Mesothelial cell of epicardium (in vitro differentiated cells): ENCODE measurements at regions not wholly inside any gene's neighbourhood (a gene's known extent, or its start where the extent isn't known, plus 50 kb on each side); places are given as distances from the start of the nearest gene placed in this dataset.

ENCODE experiments used
- DNase-seq, 2 experiments: peaks; one replicate each; pipeline ENCODE4 v3.0.0; 2021; ENCODE audit warnings: low spot score in 2 of 2; ENCODE audit not compliant: unreplicated experiment in 2 of 2
- H3K27ac Mint-ChIP-seq: 2 replicates; pipeline ENCODE4 v1.8.0; 2021; ENCODE audit warnings: mixed read lengths
- H3K27me3 Mint-ChIP-seq: 2 replicates; pipeline ENCODE4 v1.8.0; 2021; ENCODE audit warnings: low read depth, mixed read lengths
- H3K36me3 Mint-ChIP-seq: 2 replicates; pipeline ENCODE4 v1.8.0; 2021; ENCODE audit warnings: mixed read lengths
- H3K4me1 Mint-ChIP-seq: 2 replicates; pipeline ENCODE4 v1.8.0; 2021; ENCODE audit warnings: mixed read lengths
- H3K4me3 Mint-ChIP-seq: 2 replicates; pipeline ENCODE4 v1.8.0; 2021; ENCODE audit warnings: mild to moderate bottlenecking, moderate library complexity, mixed read lengths
- H3K9me3 Mint-ChIP-seq: 2 replicates; pipeline ENCODE4 v1.8.0; 2021; ENCODE audit warnings: mixed read lengths
- TF ChIP-seq, protein P1 (sequence below): fragments of 200-600 bp; sonication (generic); IDR thresholded peaks from one replicate; pipeline ENCODE4 v1.5.0; 2021; ENCODE audit warnings: antibody characterized with exemption; ENCODE audit not compliant: unreplicated experiment

- no peak overlapping the region for H3K27ac Mint-ChIP-seq
- TF ChIP-seq, protein P1, sequence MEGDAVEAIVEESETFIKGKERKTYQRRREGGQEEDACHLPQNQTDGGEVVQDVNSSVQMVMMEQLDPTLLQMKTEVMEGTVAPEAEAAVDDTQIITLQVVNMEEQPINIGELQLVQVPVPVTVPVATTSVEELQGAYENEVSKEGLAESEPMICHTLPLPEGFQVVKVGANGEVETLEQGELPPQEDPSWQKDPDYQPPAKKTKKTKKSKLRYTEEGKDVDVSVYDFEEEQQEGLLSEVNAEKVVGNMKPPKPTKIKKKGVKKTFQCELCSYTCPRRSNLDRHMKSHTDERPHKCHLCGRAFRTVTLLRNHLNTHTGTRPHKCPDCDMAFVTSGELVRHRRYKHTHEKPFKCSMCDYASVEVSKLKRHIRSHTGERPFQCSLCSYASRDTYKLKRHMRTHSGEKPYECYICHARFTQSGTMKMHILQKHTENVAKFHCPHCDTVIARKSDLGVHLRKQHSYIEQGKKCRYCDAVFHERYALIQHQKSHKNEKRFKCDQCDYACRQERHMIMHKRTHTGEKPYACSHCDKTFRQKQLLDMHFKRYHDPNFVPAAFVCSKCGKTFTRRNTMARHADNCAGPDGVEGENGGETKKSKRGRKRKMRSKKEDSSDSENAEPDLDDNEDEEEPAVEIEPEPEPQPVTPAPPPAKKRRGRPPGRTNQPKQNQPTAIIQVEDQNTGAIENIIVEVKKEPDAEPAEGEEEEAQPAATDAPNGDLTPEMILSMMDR: no peak
- no peaks in the 10 kb centered on the region for H3K36me3 Mint-ChIP-seq
These were observed 249.2 kb upstream of the CCNH start for GRCh38 chr5:87661784-87662566.

GRCh38 chr5:87653242-87653641 lies 240.5 kb upstream of the CCNH start:
- H3K9me3 Mint-ChIP-seq: no peaks in the 10 kb centered on the region
- no peaks in the 10 kb centered on the region for H3K36me3 Mint-ChIP-seq
- H3K27me3 Mint-ChIP-seq: no peaks in the 10 kb centered on the region
- no peak overlapping the region for H3K27ac Mint-ChIP-seq
- DNase-seq: no peak
- no peaks in the 10 kb centered on the region for H3K4me1 Mint-ChIP-seq
- TF ChIP-seq, protein P1: no peak
- H3K4me3 Mint-ChIP-seq: no peak overlapping the region

More at GRCh38 chr5:87661784-87662566, 249.2 kb upstream of the CCNH start:
- DNase-seq: no peak
- no peaks in the 10 kb centered on the region for H3K4me1 Mint-ChIP-seq
- H3K9me3 Mint-ChIP-seq: no peaks in the 10 kb centered on the region
- H3K27me3 Mint-ChIP-seq: no peaks in the 10 kb centered on the region
- no peak overlapping the region for H3K4me3 Mint-ChIP-seq

DNA sequence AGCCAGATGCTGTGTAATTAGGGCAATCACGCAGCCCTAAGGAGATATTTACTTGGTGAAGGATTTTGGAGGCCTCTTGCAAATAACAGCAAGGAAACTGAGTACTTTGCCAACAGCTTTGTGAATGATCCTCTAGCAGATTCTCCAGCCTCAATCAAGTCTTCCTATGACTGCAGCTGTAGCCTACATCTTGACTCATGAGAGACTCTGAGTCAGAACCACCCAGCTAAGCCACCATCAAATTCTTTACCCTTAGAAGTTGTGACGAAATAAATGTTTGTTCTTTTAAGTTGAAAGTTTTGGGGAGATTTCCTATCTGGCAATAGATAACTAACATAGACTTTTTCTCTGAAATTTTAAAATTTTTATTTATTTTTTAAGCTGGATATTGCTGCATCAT lies 237.6 kb upstream of the CCNH start:
- DNase-seq: no peak
- TF ChIP-seq, protein P1: no peak
- Mint-ChIP-seq H3K36me3 (no peaks in the 10 kb centered on the region), H3K4me3 (no peak overlapping the region), H3K9me3 (no peaks in the 10 kb centered on the region), H3K27ac (no peak overlapping the region), H3K4me1 (no peaks in the 10 kb centered on the region), H3K27me3 (no peaks in the 10 kb centered on the region)

GRCh38 chr5:87649455-87649854 lies 236.7 kb upstream of the CCNH start:
- TF ChIP-seq, protein P1: no peak
- no peak overlapping the region for H3K27ac Mint-ChIP-seq
- DNase-seq: no peak
- H3K4me3 Mint-ChIP-seq: no peak overlapping the region
- H3K9me3 Mint-ChIP-seq: no peaks in the 10 kb centered on the region
- no peaks in the 10 kb centered on the region for H3K36me3 Mint-ChIP-seq
- H3K27me3 Mint-ChIP-seq: no peaks in the 10 kb centered on the region
- no peaks in the 10 kb centered on the region for H3K4me1 Mint-ChIP-seq

DNA sequence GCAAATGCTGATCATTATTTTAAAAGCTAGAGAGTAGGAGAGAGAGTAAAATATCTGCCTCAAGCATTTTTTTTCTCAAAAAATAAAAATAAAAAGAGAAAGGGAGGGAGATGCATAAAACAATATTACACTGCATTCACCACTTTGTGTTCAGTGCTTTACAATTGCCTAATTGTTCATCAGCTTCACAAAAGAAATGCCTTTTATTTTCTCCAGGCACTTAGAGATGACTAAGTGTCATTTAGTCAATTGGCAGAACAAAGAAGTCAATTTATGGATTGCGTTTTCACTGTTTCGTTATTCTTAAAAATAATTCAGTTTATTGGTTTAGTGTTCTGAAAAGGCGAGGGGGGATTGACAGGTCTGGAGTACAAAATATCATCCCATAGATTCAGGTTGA lies 232.5 kb upstream of the CCNH start:
- H3K4me3 Mint-ChIP-seq: no peak overlapping the region
- TF ChIP-seq, protein P1: no peak
- no peaks in the 10 kb centered on the region for H3K4me1 Mint-ChIP-seq
- DNase-seq: no peak
- no peak overlapping the region for H3K27ac Mint-ChIP-seq
- no peaks in the 10 kb centered on the region for H3K36me3 Mint-ChIP-seq
- H3K9me3 Mint-ChIP-seq: no peaks in the 10 kb centered on the region
- H3K27me3 Mint-ChIP-seq: no peaks in the 10 kb centered on the region
